Keratinocyte (primary cell): ENCODE measurements at regions not wholly inside any gene's neighbourhood (a gene's known extent, or its start where the extent isn't known, plus 50 kb on each side); places are given as distances from the start of the nearest gene placed in this dataset.

Source experiments
- CTCF ChIP-seq, 3 experiments: IDR thresholded peaks in 1 of 3; conservative IDR thresholded peaks in 1 of 3; optimal IDR thresholded peaks in 1 of 3; 2 replicates in 2 of 3; 3 replicates in 1 of 3; pipeline versions ENCODE3 to v1.5.1; 2011; ENCODE audit warnings: low read length in 3 of 3, mild to moderate bottlenecking in 3 of 3, moderate library complexity in 2 of 3, control low read depth in 1 of 3, inconsistent platforms in 1 of 3; ENCODE audit not compliant: insufficient read depth in 2 of 3; ENCODE audit errors: extremely low read depth in 1 of 3
- EZH2 ChIP-seq: IDR thresholded peaks from one replicate; pipeline ENCODE4 v1.6.1; 2012; ENCODE audit warnings: inconsistent platforms, mild to moderate bottlenecking, low read length, moderate library complexity

GRCh38 chr5:129395247-129395646, 64.9 kb upstream of the ADAMTS19 start:
- TF ChIP-seq CTCF (optimal IDR thresholded peaks at IDR 0.05 in 1 of 3, IDR thresholded peaks at IDR 0.05 in 1 of 3, conservative IDR thresholded peaks at IDR 0.05 in 1 of 3; ENCODE audit: extremely low read depth in 1 of 3, insufficient read depth in 2 of 3, low read length in 3 of 3) = no peak
- TF ChIP-seq EZH2 = no peak
